HCT116 (cell line): ENCODE measurements at regions not wholly inside any gene's neighbourhood (a gene's known extent, or its start where the extent isn't known, plus 50 kb on each side); places are given as distances from the start of the nearest gene placed in this dataset.

Experiments
- ATAC-seq: fragments of 200-7000 bp; cut with Tn5 transposase; 2 replicates; pipeline ENCODE4 v1.9.1; 2020; ENCODE audit warnings: mild to moderate bottlenecking, moderate library complexity
- BruUV-seq: library from RNA; stranded (reverse); fragments of 400-500 nt; replicated peaks from 2 replicates; lab custom pipeline; 2021; lab: Mats Ljungman, UMichigan
- CTCF ChIA-PET: fragments of 300-600 bp; sonication (Branson Sonifier 250); formaldehyde crosslinking; loops from one replicate; lab custom pipeline; 2021; ENCODE audit warnings: antibody characterized with exemption; lab: Charles Lee
- POLR2A ChIA-PET: fragments of 300-600, 350-600 bp; sonication (Branson Sonifier 250); formaldehyde crosslinking; loops from one replicate; lab custom pipeline; 2021; ENCODE audit warnings: antibody characterized with exemption; lab: Charles Lee
- RAD21 ChIA-PET, 2 experiments: fragments of 300-600 bp; sonication (Branson Sonifier 250); formaldehyde crosslinking; loops; one replicate each; lab custom pipeline; 2023; ENCODE audit warnings: low total read pairs in 2 of 2; ENCODE audit not compliant: uncharacterized antibody in 2 of 2, unreplicated experiment in 2 of 2, low non-redundant PET in 1 of 2; lab: Charles Lee
- DNase-seq: peaks from one replicate; pipeline ENCODE4 v3.0.0-alpha.2; 2010; ENCODE audit warnings: low read depth, low spot score
- H2AFZ ChIP-seq: fragments of 200-600 bp; shearing (Covaris generic), sonication (generic); 2 replicates; pipeline ENCODE4 v1.6.1; 2017; ENCODE audit warnings: low read depth, mixed run types, mixed read lengths, antibody characterized with exemption, low read length; ENCODE audit not compliant: poor library complexity, severe bottlenecking
- H3K27ac ChIP-seq: 2 replicates; pipeline ENCODE4 v1.5.1; 2012; ENCODE audit warnings: low read depth, low read length
- H3K27me3 ChIP-seq: fragments of 200-600 bp; sonication (generic); 2 replicates; pipeline ENCODE4 v1.6.1; 2016; ENCODE audit warnings: mixed run types, low read length, mixed read lengths; ENCODE audit not compliant: insufficient read depth
- H3K36me3 ChIP-seq, 2 experiments: fragments of 200-500 bp in 1 of 2; fragments of 200-600 bp in 1 of 2; sonication (Bioruptor generic) in 1 of 2; sonication (generic) in 1 of 2; 2 replicates each; pipeline versions ENCODE4 v1.5.1 to v1.6.1; 2014 to 2016; ENCODE audit warnings: low read length in 2 of 2, inconsistent platforms in 1 of 2, mixed read lengths in 1 of 2, mixed run types in 1 of 2; ENCODE audit not compliant: insufficient read depth in 2 of 2, control insufficient read depth in 1 of 2
- H3K4me1 ChIP-seq, 2 experiments: fragments of 200-600 bp in 1 of 2; sonication (generic) in 1 of 2; 2 replicates each; pipeline versions ENCODE4 v1.5.1 to v1.6.1; 2012 to 2017; ENCODE audit warnings: low read length in 2 of 2, inconsistent platforms in 1 of 2, mild to moderate bottlenecking in 1 of 2, mixed read lengths in 1 of 2, mixed run types in 1 of 2, moderate library complexity in 1 of 2; ENCODE audit not compliant: insufficient read depth in 2 of 2, control insufficient read depth in 1 of 2
- H3K4me2 ChIP-seq: fragments of 200-600 bp; sonication (generic); 2 replicates; pipeline ENCODE4 v1.6.1; 2017; ENCODE audit warnings: mixed run types, low read length, mixed read lengths
- H3K4me3 ChIP-seq, 2 experiments: fragments of 200-600 bp in 1 of 2; sonication (generic) in 1 of 2; replicated peaks in 1 of 2; 2 replicates each; pipeline ENCODE4 v1.5.1; 2011 to 2016; ENCODE audit warnings: low read length in 2 of 2, control low read depth in 1 of 2, low read depth in 1 of 2, mild to moderate bottlenecking in 1 of 2, mixed read lengths in 1 of 2, mixed run types in 1 of 2
- H3K79me2 ChIP-seq: fragments of 200-600 bp; sonication (generic); 2 replicates; pipeline ENCODE4 v1.6.1; 2017; ENCODE audit warnings: mild to moderate bottlenecking, mixed run types, low read length, moderate library complexity, mixed read lengths; ENCODE audit not compliant: insufficient read depth
- H3K9ac ChIP-seq: fragments of 200-600 bp; sonication (generic); 2 replicates; pipeline ENCODE4 v1.6.1; 2016; ENCODE audit warnings: low read length, mixed read lengths
- H3K9me2 ChIP-seq: fragments of 200-600 bp; sonication (generic), shearing (Covaris generic); 2 replicates; pipeline ENCODE4 v1.6.1; 2017; ENCODE audit warnings: mixed run types, mild to moderate bottlenecking, moderate library complexity; ENCODE audit not compliant: insufficient read depth
- H3K9me3 ChIP-seq, 2 experiments: fragments of 200-500 bp in 1 of 2; fragments of 200-600 bp in 1 of 2; sonication (Bioruptor generic) in 1 of 2; sonication (generic) in 1 of 2; 2 replicates each; pipeline ENCODE4 v1.6.1; 2014 to 2017; ENCODE audit warnings: low read length in 2 of 2, mixed read lengths in 2 of 2, inconsistent platforms in 1 of 2, low read depth in 1 of 2, mild to moderate bottlenecking in 1 of 2, mixed run types in 1 of 2, moderate library complexity in 1 of 2; ENCODE audit not compliant: control insufficient read depth in 1 of 2, insufficient read depth in 1 of 2
- H4K20me1 ChIP-seq: fragments of 200-600 bp; sonication (generic), shearing (Covaris generic); 2 replicates; pipeline ENCODE4 v1.6.1; 2017; ENCODE audit warnings: mixed run types, mild to moderate bottlenecking, moderate library complexity; ENCODE audit not compliant: insufficient read depth
- ATF3 ChIP-seq: IDR thresholded peaks from 2 replicates; pipeline ENCODE4 v1.6.1; 2012
- CBX3 ChIP-seq: IDR thresholded peaks from 2 replicates; pipeline ENCODE4 v1.6.1; 2012; ENCODE audit warnings: low read depth
- EGR1 ChIP-seq: IDR thresholded peaks from 2 replicates; pipeline ENCODE4 v1.6.1; 2012; ENCODE audit warnings: low read depth
- RAD21 ChIP-seq: IDR thresholded peaks from 2 replicates; pipeline ENCODE4 v1.6.1; 2012; ENCODE audit warnings: low read depth, mild to moderate bottlenecking
- REST ChIP-seq: IDR thresholded peaks from 2 replicates; pipeline ENCODE4 v1.6.1; 2012; ENCODE audit warnings: low read depth
- TCF7L2 ChIP-seq: IDR thresholded peaks from 2 replicates; pipeline ENCODE4 v1.7.0; 2011; ENCODE audit warnings: borderline replicate concordance, inconsistent platforms; ENCODE audit not compliant: insufficient read depth, insufficient read length; ENCODE audit errors: extremely low read depth
- YY1 ChIP-seq: IDR thresholded peaks from 2 replicates; pipeline ENCODE4 v1.6.1; 2011; ENCODE audit warnings: low read length, low read depth, moderate library complexity, mild to moderate bottlenecking; ENCODE audit not compliant: insufficient replicate concordance; ENCODE audit errors: extremely low read depth
- ZNF274 ChIP-seq: fragments of 200-500 bp; sonication (Bioruptor generic); IDR thresholded peaks from 2 replicates; pipeline ENCODE4 v1.6.1; 2014; ENCODE audit warnings: mild to moderate bottlenecking, low read depth, low read length, inconsistent platforms
- intact Hi-C: fragments of 100-400 bp; cut with micrococcal nuclease; formaldehyde crosslinking; loops from 2 replicates; pipeline ENCODE4 v1.10.0; 2022

GRCh38 chr5:133890776-133891280 lies 77.6 kb downstream of the C5orf15 start:
- H3K9ac ChIP-seq, result no peak overlapping the region
- H3K27me3 ChIP-seq, result no peaks in the 10 kb centered on the region; the same call in 1 of the 2 replicates
- H2AFZ ChIP-seq, result no peak overlapping the region
- no peaks in the 10 kb centered on the region for H3K4me1 ChIP-seq
- TF ChIP-seq ATF3 (no peak), TCF7L2 (no peak), CBX3 (no peak), RAD21 (no peak), ZNF274 (no peak), YY1 (no peak), REST (no peak), EGR1 (no peak)
- H3K4me2 ChIP-seq, result no peak overlapping the region
- DNase-seq (no peak), ATAC-seq (no peak)
- H3K27ac ChIP-seq, result no peak overlapping the region
- no peaks in the 10 kb centered on the region for H4K20me1 ChIP-seq
- POLR2A ChIA-PET, result no interaction called here
- intact Hi-C loops, result no loop called here
- BruUV-seq, result no TSS peak
- H3K36me3 ChIP-seq, result no peaks in the 10 kb centered on the region
- CTCF ChIA-PET, result no interaction called here
- H3K9me2 ChIP-seq, result no peaks in the 10 kb centered on the region
- no peaks in the 10 kb centered on the region for H3K79me2 ChIP-seq
- no peak overlapping the region for H3K4me3 ChIP-seq
- RAD21 ChIA-PET, result no interaction called here
- no peaks in the 10 kb centered on the region for H3K9me3 ChIP-seq
